ENCODE measurements at regions not wholly inside any gene's neighbourhood (a gene's known extent, or its start where the extent isn't known, plus 50 kb on each side); places are given as distances from the start of the nearest gene placed in this dataset.
A peak's percentile ranks its signal among the peaks of the same experiment; 100 is the strongest.
"Not testable (repeated sequence)": the region's sequence is repeated elsewhere in the genome, so short reads cannot be mapped to it uniquely, and the experiment has no call there.

DNA sequence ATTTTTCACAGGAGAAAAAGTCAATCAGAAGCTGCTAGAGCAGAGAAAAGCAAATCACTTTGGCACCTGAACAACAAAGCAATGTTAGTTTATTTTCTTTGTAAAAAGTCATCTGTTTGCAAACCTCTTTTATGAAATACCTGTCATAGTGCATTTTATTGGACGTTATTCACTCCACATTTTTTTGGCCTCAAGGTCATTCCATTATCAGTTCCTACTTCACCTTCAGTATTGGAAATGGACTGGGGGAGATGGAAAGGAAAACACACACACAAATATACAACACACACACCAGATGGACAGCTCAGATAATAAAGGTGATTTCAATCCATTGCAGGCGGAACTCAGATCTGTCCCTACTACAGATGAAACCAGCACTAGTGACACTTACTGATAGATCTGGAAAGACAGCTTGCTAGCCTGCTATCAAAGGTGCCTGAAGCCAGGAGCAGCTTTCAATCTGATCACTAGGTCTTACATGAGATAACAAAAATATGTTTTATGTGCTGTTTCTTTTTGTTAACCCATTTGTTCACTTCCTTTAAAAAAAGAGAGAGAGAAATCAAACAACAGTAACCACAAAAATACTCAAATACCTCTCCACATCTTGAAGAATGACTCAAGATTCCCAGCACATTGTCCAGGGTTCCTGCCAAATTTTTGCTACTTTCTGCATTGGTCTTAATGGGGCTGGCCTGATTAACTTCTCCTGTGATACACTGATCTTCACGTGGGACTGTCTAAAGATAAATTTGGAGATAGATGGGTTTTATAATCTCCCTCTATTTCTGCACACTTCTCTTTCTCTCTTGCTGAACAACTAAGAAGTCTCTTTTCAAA, 844.3 kb upstream of the TENM4 start:
- peak; percentile 68 for DNase-seq

GRCh38 chr11:80282643-80283042, 841.8 kb upstream of the TENM4 start:
- no peak for DNase-seq

DNA sequence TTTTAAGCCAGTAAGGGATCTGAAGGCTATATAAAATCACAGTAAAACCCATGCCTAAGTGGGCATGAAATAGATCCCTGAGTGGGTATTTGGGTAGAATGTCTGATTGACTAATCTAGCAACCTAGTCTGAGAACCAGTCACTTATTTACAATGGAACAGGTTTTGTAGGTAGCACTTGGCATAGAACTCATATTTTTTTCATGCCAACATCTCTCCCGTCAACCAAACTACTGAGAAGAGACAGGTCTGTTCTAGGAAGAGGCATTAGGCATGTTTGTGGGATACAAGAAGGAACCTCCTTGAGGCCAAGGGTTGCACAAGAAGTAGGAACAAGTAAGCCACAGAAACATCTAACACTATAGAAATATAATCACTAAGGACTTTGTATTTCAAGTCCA, 840.4 kb upstream of the TENM4 start:
- no peak for DNase-seq

DNA sequence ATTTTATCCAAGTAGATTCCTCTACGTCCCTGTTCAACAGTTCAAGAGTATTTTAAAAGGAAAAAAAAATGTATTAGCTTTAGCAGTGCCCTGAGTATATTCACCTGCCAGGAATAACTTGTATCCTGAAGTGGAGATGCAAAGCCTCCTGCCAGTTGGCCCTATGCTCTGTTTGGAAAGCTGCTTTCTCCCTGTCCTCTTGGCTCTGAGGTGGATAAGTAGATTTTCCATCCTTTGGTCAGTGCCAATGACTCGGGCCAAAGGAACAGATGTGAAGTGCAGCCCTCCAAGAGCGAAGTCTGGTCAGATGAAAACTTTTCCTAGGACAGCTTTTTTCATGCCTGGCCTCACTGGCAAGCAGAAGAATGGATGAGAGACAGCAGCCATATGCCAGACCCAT, 839.9 kb upstream of the TENM4 start:
- no peak for DNase-seq

GRCh38 chr11:80261776-80262175, 820.9 kb upstream of the TENM4 start:
- no peak for DNase-seq

DNA sequence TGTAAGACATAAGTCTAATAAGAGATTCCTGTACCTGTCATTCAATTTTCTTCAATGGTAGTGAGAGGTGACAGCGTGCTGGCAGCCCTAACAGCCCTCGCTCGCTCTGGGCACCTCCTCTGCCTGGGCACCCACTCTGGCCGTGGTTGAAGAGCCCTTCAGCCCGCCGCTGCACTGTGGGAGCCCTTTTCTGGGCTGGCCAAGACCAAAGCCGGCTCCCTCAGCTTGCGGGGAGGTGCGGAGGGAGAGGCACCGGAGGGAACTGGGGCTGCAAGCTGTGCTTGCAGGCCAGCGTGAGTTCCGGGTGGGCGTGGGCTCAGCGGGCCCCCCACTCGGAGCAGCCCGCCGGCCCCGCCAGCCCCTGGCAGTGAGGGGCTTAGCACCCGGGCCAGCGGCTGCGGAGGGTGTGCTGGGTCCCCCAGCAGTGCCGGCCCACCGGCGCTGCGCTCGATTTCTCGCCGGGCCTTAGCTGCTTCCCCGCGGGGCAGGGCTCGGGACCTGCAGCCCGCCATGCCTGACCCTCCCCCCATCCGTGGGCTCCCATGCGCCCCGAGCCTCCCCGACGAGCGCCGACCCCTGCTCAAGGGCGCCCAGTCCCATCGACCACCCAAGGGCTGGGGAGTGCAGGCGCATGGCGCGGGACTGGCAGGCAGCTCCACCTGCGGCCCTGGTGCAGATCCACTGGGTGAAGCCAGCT, 816.6 kb upstream of the TENM4 start:
- not testable (repeated sequence) for DNase-seq

- no peak for DNase-seq
These were observed 814.2 kb upstream of the TENM4 start for GRCh38 chr11:80255021-80255420.

GRCh38 chr11:80241766-80242165, 800.9 kb upstream of the TENM4 start:
- DNase-seq, result no peak

GRCh38 chr11:80240245-80240644, 799.4 kb upstream of the TENM4 start:
- DNase-seq, result no peak

GRCh38 chr11:80239217-80239616, 798.4 kb upstream of the TENM4 start:
- no peak for DNase-seq

- DNase-seq, result no peak
These were observed 787.1 kb upstream of the TENM4 start for GRCh38 chr11:80227915-80228314.

DNA sequence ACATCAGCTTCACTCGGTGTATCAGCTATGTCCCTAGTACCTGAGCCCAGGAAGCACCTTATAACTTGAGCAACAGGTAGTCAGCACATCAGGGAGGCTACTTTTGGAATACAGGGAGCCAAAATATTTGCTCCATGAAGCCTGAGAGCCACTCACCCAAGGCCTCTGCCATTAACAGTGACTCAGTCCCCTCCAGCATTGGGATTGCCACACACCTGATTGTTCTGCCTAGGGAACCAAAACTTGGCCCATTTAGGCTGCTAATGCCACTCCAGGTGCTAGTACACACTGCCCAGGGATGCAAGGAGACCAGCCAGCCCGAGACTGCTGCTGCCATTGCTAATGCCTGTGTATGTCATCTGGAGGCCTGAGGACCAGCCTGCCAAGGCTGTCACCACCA, 773.6 kb upstream of the TENM4 start:
- no peak for DNase-seq

GRCh38 chr11:80211673-80212072, 770.8 kb upstream of the TENM4 start:
- DNase-seq, result no peak

DNA sequence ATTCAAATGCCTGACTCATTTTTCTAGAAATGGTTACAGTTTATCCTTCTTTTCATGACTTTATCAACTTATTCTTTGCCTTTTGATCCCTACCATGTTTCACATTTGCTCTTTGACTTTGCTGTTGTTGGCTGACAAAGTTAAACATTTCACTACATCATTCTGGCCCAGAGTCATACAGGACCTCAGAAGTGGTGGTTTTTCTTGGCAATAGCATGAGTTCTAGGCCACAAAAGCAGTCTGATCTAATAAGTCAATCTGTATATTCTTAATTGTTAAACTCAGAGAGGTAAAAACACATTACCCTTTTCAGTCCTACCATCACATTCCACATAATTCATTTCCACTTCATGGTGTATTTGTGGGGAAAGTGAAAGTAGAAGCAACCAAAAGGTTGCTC, 763.2 kb upstream of the TENM4 start:
- DNase-seq, result no peak

DNA sequence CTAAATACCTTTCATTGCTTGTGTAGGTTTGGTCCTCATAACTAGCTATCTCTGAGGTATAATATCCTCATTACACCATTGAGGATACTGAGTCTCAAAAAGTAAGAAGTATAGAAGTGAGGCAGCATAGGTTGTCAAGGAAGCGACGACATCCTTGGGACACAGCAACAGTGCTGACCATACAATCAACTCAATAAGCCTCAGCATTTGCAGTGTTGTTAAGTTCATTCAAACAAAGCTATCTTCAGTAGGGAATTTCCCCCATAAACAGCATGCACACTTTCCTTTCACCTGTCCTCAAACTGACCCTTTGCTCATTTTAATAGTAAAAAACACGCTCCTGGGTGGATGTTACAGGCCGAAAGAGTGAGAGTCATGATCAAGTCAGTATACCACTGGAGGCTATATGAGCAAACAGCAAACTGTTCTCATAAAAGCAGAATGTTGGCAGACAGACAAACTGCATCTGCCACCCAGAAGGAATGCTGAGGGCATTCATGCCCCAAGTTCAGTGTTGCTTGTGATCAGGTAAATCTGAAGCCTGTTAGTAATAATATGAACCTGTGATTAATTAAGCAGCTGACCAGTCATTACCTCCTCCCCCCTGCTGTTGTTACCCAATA, 756.2 kb upstream of the TENM4 start:
- DNase-seq, result no peak

DNA sequence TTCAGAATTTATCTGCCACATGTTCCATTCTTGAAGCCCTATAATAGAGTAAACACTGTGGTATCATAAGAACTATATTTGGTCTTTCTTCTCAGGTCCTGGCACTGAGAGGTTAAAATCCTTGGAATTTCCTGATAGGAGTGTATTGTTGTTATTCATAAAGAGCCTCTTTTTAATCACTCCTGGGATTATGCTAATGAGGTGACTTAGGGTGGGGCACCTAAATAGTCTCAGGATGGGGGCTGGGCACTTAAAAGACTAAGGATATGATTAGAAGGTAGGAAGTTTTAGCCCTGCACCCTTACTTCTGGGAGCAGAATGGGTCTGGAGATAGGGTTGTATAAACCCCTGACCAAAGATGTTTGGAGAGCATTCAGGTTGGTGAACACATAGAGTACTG, 755.2 kb upstream of the TENM4 start:
- DNase-seq, result no peak

- no peak for DNase-seq
These were observed 753.8 kb upstream of the TENM4 start for GRCh38 chr11:80194625-80195024.

DNA sequence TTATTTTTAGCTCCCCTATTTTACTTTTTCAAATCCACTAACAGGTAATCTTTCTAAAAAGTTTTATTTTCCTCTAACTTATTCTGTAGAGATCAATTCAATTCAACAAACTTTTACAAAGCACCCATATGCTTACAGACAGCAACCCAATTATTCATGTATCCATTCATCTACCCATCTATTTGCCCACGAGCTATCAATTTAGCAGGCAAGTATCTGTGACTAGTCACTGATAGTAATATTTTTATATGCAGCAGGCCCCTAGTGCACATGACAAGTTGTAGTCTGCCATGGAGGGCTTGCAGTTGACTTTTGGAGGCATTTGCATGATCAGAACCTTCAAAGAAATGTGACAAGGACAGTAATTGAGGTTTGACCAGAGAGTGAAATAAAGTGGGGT, 753.2 kb upstream of the TENM4 start:
- DNase-seq, result no peak

GRCh38 chr11:80188076-80188627, 747.3 kb upstream of the TENM4 start:
- DNase-seq, result no peak

- DNase-seq, result no peak
These were observed 745.9 kb upstream of the TENM4 start for GRCh38 chr11:80186692-80187091.

DNA sequence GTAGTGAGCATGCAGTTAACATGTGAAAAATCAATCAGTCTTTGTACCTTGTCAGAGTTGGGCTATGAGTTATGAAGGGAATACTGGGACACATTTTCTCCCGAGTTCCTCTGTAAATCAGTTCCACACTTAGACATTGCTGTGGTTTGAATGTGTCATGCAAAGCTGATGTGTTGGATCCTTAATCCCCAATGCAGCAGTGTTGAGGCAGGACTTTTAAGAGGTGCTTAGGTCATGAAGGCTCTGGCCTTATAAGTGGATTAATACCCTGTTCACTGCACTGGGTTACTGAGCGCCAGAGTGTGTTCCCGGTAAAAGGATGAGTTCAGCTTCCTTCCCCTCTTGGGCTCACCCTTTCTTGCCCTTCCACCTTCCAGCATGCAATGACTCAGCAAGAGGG, 742.1 kb upstream of the TENM4 start:
- DNase-seq, result peak; percentile 55

DNA sequence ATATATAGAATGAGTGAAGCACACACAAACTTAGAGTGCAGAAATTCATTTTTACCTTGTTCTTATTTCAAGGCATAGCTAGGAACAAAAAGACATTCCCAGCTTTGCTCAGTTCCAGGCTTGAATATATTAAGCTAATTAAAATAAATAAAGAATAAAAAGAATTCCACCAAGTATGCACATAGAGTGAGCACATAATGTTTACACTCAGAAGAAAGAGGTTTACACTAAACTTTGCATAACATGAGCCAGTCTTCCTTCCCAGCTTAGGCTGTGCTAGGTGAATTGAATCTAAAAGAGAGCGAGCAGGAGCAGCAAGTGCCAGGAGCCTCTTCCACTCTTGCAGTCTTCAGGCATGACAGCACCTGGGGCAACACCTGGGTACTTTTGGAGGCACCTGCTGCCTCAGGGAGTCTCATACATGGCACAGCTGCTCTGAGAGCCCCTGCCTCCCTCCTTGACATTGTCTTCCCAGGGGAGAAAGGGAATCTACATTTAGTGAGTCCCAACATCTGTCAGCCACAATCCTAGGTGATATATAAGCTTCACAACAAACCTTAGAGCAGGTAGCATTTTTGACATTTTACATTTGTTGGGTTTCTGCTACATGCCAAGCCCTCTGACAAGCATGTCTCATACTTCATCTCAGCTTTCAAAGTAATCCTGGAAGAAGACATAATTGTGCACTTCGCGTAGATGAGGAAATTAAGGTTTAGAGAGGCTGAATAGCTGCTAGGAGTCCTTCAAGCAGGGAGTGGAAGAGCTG, 732.7 kb upstream of the TENM4 start:
- DNase-seq, result no peak

GRCh38 chr11:80168796-80169195, 728.0 kb upstream of the TENM4 start:
- no peak for DNase-seq

Data from fibroblast of skin of right biceps (primary cell).